ENCODE measurements at regions not wholly inside any gene's neighbourhood (a gene's known extent, or its start where the extent isn't known, plus 50 kb on each side); places are given as distances from the start of the nearest gene placed in this dataset.

GRCh38 chr1:101109791-101110190, 84.2 kb upstream of the DPH5 start:
- TF ChIP-seq CTCF (IDR thresholded peaks at IDR 0.05; ENCODE audit: poor library complexity): no peak
- no peak for TF ChIP-seq EZH2 (IDR thresholded peaks at IDR 0.05; ENCODE audit: borderline replicate concordance)
- no peak for TF ChIP-seq EZH2phosphoT487 (IDR thresholded peaks at IDR 0.05; ENCODE audit: low read depth, severe bottlenecking, unreplicated experiment)
